ENCODE measurements at regions not wholly inside any gene's neighbourhood (a gene's known extent, or its start where the extent isn't known, plus 50 kb on each side); places are given as distances from the start of the nearest gene placed in this dataset.

- TF ChIP-seq, protein P1, sequence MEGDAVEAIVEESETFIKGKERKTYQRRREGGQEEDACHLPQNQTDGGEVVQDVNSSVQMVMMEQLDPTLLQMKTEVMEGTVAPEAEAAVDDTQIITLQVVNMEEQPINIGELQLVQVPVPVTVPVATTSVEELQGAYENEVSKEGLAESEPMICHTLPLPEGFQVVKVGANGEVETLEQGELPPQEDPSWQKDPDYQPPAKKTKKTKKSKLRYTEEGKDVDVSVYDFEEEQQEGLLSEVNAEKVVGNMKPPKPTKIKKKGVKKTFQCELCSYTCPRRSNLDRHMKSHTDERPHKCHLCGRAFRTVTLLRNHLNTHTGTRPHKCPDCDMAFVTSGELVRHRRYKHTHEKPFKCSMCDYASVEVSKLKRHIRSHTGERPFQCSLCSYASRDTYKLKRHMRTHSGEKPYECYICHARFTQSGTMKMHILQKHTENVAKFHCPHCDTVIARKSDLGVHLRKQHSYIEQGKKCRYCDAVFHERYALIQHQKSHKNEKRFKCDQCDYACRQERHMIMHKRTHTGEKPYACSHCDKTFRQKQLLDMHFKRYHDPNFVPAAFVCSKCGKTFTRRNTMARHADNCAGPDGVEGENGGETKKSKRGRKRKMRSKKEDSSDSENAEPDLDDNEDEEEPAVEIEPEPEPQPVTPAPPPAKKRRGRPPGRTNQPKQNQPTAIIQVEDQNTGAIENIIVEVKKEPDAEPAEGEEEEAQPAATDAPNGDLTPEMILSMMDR (IDR thresholded peaks at IDR 0.05) = no peak
- TF ChIP-seq ZFX (IDR thresholded peaks at IDR 0.05; ENCODE audit: borderline replicate concordance) = no peak
These were observed 319.2 kb downstream of the ZNF621 start for GRCh38 chr3:40843851-40844548.
